Activated T-cell treated with anti-CD3 and anti-CD28 coated beads for 48 hours (primary cell): ENCODE measurements at regions not wholly inside any gene's neighbourhood (a gene's known extent, or its start where the extent isn't known, plus 50 kb on each side); places are given as distances from the start of the nearest gene placed in this dataset.
"Not testable (repeated sequence)": the region's sequence is repeated elsewhere in the genome, so short reads cannot be mapped to it uniquely, and the experiment has no call there.

ENCODE experiments used
- DNase-seq: peaks from one replicate; pipeline ENCODE4 v3.0.0-alpha.2; 2020; ENCODE audit warnings: low read depth

DNA sequence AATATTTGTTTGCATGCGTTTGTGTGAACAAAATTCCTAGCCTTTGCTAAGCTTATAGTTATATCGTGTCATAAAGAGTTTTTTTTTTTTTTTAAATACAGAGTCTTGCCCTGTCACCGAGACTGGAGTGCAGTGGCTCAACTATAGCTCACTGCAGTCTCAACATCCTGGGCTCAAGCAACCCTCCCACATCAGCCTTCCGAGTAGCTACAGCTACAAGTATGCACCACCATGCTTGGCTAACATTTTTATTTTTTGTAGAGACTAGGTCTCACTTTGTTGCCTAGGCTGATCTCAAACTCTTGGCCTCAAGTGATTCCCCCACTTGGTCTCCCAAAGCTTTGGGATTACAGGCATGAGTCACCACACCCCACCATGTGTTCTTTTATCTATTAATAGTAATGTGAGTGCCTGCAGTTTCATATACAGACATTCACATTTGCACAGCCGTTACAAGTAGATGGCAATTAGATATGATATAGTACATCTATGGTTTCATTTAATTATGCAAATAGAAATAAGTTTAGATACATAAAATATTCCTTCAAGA is 848.6 kb downstream of the PDCD6IP start:
- DNase-seq, result no peak

DNA sequence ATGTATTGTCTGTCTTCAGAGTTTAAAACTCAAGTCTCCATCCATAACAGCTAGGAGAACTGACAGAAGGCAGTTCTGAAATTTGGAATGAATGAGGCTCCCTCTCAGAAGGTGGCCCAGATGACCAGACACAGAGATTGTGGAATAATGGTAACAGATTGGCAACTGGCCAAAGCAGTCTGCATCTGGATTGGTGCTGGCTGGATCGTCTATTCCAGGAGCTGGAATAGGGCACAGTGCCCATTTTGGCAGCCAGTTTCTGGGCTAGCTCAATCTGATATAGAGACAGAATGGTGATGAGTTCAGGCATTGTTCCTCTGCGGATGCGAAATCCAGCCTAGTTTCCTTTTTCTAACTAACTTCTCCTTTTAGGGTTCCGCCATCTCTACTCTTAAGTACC is 851.7 kb downstream of the PDCD6IP start:
- no peak for DNase-seq

DNA sequence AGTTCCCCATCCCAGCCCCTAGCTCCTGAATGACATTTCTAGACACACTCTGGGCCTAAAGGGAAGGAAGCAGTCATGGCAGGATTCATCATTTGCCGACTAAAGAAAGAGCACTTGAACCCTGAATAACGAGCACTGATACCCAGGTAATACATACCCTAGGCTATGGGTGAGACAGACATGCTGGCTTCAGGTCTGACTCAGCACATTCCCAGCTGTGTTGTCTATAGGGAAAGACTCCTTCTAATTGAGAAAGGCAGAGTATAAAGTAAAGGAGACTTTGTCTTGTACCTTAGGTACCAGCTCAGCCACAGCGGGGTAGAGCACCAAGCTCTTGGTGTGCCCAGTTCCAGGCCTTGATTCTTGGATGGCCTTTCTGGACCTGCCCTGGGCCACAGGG is 870.5 kb downstream of the PDCD6IP start:
- DNase-seq, result no peak

DNA sequence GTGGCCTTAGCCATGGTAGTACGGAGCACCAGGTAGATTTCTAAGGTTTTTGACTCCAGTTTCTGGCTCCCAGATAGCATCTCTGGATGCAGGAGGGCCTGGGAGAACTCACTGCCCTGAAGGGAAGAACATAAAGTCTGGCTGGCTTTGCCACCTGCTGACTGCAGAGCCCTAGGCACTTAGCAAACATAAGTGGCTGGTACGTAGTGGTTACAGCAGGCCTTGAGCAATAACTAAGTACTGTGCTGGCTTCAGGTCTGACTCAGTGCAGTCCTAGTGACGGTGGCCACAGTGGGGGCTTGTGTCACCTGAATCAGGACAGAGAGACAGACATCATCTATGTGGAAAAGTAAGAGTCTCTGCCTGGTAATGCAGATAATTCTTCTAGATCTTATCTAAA is 871.1 kb downstream of the PDCD6IP start:
- DNase-seq, result no peak

DNA sequence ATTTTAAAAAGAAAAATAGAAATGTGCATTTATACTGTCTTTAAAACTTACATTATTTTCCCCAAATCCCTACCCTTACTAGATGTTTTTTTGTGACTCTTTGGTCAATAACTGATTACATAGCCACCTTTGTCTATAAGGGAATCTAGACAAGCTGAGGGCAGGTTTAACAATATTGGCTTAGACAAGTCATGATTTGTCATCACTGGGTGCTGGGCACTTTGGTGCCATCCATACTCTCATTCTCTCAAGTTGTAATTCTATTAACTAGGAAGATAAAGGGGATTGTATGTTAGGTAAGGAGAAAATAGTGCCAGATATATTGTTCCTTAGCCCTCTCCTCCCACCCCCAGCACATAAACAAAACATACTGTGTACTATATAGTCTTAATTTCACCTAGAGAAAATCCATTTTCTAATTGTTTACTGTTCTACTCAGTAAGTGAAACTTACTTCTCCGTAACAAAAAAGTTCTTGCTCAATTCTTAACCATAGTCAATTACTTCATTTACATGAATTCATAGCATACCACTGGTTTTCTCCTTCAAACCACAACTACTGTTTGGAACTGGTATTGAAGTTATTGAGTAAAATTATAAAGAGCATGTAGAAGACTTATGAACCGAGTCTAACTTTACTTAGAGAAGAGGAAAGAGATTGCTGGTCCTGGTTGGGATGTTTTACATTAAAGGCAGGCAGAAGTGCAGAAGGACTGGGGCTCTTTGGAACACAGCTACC is 877.1 kb downstream of the PDCD6IP start:
- DNase-seq, result no peak

DNA sequence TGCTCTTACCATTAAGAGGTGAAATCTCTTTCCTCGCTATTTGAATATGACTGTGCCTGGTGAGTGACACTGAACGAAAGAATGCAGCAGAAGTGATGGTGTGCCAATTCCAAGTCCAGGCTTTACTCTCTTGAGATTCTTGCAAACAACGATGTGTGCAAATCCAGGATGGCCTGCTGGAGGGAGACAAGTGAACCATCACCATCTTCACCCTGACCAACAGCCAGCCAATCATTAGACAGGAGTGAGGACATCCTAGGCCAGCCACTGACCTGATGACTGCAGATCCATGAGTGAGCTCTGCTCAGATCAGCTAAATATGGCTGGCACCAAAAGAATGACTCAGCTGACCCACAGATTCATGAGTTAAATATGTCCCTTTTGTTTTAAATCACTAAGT is 878.0 kb downstream of the PDCD6IP start:
- no peak for DNase-seq

DNA sequence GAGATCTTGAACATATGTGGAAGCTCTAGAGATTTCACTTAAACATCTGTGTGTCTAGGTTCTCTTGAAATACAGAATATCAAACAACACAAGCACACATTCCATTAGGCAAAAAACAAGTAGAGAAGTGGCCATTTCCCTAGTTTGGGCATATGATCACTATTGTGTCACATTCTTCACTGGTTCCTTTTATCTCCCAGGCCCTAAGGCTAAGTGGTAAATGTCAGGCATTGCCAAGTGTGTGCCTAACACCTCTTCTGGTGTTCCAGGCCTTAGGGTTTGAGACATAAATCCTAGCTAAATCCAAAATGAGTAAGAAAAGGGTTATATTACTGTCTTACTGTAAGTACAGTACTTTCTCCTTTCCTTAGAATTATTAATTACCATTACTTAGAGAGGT is 880.1 kb downstream of the PDCD6IP start:
- no peak for DNase-seq

DNA sequence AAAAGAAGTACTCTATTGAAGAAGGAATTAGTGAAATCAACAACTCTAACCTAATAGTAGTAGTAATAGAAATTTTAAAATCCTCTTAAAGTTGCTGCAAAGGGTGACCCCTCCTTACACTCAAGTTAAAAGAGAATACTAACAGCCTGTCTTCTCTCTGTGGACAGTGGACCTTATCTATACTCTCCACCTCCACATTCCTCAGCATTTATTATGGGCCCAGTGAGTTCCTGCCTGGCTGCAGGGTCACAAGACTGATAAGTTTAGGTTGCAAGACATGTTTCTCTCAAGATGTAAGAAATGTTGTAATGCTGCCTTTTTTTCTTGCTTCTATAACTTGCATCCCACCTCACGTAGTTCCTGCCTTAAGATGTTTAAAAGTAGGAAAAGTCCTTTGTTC is 880.6 kb downstream of the PDCD6IP start:
- DNase-seq, result not testable (repeated sequence)

DNA sequence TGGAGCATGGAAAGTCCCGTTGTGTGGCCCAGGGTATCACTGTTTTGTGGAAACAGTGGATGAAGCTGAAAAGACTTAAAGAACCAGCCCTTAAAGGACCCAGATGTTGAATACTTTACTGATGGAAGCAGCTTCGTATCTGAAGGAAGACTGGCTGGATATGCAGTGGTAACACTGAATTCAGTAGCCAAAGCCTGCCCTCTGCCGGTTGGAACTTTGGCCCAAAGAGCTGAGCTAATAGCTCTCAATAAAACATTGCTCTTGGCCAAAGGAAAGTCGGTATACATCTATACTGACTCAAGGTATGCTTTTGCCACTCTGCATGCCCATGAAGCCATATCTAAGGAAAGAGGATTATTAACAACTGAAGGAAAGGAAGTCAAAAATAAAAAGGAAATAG is 885.4 kb downstream of the PDCD6IP start:
- peak; percentile 17 for DNase-seq

DNA sequence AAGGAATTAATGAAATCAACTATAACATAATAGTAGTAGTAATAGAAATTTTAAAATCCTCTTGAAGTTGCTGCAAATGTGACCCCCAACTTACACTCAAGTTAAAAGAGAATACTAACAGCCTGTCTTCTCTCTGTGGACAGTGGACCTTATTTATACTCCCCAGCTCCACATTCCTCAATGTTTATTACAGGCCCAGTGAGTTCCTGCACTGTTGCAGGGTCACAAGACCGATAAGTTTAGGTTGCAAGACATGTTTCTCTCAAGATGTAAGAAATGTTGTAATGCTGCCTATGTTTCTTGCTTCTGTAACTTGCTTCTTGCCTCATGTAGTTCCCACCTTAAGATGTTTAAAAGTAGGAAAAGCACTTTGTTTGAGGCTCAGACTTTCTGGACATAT is 888.1 kb downstream of the PDCD6IP start:
- no peak for DNase-seq

DNA sequence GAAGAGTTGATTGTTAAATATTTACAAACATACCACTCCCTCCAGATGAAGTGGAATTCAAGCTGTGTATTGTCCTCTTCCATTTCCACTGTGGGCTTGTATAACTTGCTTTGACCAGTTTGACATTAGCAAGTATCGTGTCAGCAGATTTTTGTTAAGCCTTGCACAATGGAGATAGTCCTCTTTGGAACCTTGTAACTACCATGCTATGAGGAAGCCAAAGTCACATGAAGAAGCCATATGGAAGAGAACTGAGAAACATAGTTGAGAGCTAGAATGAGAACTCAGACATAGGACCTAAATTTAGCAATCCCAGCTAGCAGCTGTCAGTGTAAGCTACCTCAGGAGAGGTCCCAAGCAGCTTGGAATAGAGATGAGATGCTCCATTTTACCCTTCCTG is 889.2 kb downstream of the PDCD6IP start:
- no peak for DNase-seq

DNA sequence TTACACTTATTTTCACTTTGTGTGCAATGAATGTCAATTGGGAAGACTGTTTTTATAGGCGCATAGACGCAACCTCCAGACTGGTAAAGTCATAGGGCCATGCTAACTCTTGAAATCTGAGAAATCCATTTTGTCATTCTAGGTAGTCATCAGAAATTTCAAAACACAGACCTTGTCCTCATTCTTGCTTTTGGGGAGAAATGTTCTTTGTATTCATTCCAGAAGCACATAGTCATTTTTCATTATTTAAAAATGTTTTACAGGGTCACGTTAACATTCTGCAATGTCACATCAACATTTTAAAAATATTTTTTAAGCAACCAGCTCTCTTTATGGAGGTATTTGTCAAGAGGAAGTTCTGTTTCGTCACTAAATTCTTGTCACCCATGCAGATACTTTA is 898.4 kb downstream of the PDCD6IP start:
- DNase-seq, result no peak

DNA sequence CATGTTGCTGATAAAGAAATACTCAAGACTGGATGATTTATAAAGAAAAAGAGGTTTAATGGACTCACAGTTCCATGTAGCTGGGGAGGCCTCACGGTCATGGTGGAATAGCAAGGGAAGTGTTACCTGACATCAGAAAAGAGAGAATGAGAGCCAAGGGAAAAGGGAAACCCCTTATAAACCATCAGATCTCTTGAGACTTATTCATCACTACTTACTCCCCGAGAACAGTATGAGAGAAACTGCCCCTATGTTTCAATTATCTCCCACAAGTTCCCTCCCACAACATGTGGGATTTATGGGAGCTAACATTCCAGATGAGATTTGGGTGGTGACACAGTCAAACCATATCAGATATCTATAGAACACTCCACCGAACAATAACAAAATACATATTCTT is 904.6 kb downstream of the PDCD6IP start:
- DNase-seq, result no peak

DNA sequence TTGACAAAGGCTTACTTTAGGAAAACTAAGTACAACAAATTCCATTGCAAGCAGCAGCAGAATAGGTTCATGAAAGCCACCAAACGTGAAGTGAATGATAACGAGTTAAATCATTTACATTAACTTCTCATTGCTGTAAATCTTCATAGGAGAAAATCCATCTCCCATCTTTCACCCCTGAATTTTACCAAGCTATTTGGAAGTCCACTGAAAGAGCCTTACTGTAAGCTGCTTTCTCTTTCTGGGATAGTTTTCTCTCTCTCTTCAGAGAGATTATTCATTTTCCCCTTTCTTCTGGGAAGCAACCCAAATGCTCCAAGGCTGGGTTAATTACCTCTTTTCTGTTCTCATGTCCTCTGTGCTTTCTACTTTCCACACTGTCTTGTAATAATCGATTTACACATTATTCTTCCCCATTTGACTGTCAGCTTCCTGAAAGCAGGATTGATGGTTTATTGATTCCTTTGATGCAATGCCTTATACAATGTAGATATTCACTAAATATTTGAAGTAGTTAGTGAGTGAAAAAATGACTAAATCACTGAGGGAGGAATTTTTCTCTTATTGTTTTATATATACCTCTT is 914.3 kb upstream of the ARPP21 start:
- DNase-seq, result no peak

DNA sequence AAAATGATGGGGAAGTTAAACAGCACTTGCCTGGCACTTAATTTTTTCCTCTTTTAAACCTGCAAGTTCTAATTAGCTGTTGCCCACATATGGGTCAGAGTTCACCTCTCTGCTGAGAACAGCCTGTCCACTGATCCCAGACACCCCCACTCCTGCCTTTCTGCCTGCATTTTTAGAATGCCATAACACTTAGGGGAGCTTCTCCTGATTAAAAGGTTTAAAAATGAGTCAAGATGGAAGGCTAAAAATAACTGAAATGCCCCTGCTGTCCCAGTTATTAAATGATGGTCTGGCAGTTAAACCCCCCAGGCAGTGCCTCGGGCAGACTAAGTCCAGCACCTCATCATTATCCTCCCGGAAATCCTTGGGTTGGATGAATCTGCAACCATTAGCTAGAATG is 913.6 kb upstream of the ARPP21 start:
- DNase-seq, result no peak

DNA sequence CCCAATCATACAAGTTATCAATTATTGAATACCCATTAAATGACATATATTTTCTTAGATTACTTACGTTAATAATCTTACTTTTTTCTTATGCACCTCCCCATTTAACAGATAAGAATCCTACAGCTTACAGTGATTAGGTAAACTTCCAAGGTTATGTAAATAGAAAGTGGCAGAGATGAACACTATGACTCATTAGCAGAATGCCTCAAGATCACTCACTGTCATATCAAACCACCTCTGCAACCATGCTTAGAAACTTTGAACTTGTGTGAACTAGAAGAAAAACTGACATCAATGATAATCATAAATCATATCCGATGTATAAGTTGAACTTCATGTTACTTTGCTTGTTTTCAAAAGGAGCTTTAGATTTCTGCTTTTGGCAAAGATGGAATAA is 911.6 kb upstream of the ARPP21 start:
- DNase-seq, result no peak

DNA sequence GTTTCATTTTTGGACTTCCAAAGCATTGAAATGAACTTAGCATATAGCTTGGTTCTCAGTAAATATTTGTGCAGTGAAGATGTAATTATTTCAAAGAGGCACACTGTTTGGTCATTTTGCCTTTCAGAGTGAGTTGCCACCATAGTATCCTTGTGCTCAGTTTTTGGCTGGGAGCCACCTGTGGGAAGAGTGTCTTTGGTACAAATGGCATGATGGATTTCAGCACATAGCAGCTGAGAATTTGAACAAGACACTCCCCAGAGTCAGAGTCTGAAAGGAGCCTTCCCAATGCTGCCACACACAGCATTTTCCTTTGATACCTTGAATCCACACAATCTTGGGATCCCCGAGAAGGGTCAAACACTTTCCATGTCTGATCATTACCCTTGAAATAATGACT is 897.2 kb upstream of the ARPP21 start:
- no peak for DNase-seq

DNA sequence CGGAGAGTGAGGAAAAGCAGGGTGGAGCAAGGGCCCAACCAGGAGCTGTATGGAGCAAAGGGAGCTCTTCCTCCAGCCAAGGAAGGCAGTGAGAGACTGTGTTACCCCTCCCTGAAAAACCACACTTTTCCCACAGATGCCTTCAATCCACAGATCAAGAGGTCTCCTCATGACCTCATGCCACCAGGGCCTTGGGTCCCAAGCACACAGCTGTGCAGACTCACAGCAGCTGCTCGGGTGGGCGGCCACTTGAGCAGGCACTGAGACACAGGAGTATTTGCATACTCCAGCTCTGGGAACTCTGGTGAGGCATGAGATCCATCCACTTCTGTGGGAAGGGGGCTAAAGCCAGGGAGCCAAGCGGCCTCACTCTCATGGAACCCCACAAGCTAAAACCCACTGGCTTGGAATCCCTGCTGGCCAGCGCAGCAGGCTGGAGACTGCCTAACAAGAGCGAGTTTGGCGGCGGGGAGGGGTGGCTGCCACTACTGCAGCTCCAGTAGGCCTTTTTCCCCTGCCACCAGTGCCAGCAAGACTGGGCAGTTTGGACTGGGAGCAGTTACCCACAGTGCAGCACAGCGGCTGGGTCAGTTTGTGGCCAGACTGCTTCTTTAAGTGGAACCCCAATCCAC is 880.6 kb upstream of the ARPP21 start:
- no peak for DNase-seq

DNA sequence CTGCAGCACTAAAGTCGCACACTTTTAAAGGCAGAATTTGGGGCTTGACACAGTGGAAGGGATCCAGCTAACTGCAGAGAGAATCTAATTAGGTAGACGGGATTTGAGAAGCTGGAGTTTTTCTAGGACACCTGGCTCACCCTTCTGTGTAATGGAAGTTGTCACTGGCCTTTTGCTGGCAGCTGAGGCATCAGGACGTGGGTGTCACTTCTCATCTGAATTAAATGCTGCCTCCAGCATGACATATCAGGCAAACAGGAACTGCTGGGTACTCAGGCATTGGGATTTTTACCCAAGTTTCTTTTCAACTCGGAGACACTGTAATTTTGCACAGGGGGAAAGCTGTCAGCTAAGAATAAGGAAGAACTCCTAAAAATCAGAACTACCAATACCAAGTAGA is 861.9 kb upstream of the ARPP21 start:
- no peak for DNase-seq

DNA sequence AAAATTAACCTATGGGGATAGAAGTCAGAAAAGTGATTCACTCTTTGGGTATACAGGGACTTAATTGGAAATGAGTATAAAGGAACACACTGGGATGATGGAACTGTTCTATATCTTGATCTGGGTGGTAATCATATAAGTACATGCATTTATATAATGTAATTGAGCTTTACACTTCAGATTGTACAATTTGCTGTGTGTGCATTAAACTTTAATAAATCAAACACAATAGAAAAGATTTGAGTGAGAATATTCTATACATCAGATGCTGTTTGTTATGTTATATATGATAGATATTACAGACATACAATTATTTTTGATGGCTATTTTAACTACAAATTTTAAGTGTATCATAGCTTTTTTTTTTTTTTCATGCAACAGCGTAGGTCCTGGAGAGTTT is 860.2 kb upstream of the ARPP21 start:
- DNase-seq, result no peak

DNA sequence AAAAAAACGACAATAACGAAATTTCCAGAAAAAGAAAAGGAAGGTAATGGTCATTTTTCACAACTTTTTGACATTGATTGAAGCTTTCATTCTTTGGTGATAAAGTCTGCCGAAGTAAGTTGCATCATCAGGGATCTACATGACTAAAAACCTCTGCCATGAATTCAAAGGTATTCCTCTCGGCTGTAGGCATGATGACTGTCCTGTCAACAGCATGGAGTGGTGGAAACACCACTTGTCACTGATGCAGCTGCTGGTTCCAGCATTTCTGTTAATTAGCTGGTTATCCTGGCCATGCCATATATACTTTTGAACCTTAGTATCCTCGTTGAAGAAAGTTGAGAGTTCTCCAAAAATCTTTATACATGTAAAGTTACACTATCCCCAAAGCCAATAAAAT is 859.0 kb upstream of the ARPP21 start:
- no peak for DNase-seq

DNA sequence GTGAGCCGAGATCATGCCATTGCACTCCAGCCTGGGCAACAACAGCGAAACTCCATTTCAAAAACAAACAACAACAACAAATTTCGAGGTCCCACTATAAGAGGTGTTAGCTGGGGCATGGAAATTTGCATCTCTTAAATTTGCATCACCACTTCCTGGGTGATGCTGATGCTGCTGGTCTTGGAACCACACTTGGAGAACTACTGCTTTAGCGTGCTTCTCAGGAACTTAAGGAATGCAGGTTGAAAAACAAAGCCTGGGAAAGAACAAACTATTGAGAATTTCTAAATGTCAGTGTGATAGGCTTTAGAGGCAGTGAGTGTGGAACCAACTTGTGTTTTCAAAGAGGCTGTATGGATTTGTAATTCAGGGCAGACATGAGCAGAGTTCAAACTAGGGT is 858.4 kb upstream of the ARPP21 start:
- DNase-seq, result no peak

DNA sequence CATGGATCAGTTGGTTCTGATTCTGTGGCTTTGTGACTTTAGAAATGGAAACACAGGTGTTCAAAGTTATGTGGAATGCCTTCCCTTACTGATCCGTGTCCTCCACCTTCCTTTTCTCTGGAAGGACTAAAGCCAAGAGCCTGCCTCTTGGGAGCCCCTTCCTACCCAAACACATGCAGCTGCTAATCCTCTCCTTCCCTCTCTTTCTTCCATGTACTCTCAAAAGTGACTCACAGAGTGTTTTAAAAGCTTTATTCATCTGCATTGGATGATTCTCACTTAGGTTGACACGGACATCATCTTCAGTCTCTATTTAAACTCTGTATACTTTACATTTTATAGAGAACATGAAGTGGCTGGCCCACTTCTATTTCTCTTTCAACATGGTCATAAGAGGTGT is 856.5 kb upstream of the ARPP21 start:
- DNase-seq, result no peak

DNA sequence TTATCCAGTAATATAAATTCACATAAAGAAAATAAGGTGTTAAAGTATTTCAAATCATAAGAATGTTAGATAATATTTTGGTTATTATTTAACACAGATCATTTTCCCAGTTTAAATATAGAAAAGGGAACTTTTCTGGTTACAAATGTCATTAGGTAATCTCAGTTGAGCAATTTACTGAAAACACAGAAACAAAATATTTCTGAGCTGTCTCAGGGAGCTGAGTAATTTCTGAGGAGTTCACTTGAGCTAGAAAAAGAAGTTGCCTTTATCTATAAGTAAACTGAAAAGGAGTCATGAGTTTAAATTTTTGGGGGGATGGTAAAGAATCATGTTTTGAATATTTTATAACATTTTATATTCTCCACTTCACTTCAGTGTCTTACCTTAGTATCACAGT is 855.4 kb upstream of the ARPP21 start:
- DNase-seq, result no peak
